BLaER1 treated with 17β-estradiol and CSF1 and Interleukin-3, amounts not matched to agents 10 nM and 100 nM (cell line): ENCODE measurements at regions not wholly inside any gene's neighbourhood (a gene's known extent, or its start where the extent isn't known, plus 50 kb on each side); places are given as distances from the start of the nearest gene placed in this dataset.
A peak's percentile ranks its signal among the peaks of the same experiment; 100 is the strongest.

Experiments
- H3K27ac ChIP-seq, 11 experiments: shearing (Covaris generic); formaldehyde crosslinking; 2 replicates each; pipeline ENCODE4 v1.8.1; 2022
- H3K27me3 ChIP-seq, 11 experiments: shearing (Covaris generic); formaldehyde crosslinking; 2 replicates each; pipeline ENCODE4 v1.8.1; 2022
- H3K36me3 ChIP-seq, 11 experiments: shearing (Covaris generic); formaldehyde crosslinking; 2 replicates each; pipeline ENCODE4 v1.8.1; 2022
- H3K4me1 ChIP-seq, 10 experiments: shearing (Covaris generic); formaldehyde crosslinking; 2 replicates each; pipeline ENCODE4 v1.8.1; 2022
- H3K4me2 ChIP-seq, 11 experiments: shearing (Covaris generic); formaldehyde crosslinking; 2 replicates each; pipeline ENCODE4 v1.8.1; 2022
- H3K4me3 ChIP-seq, 10 experiments: shearing (Covaris generic); formaldehyde crosslinking; 2 replicates each; pipeline ENCODE4 v1.8.1; 2022
- H3K9ac ChIP-seq, 11 experiments: shearing (Covaris generic); formaldehyde crosslinking; 2 replicates each; pipeline ENCODE4 v1.8.1; 2022
- H3K9me3 ChIP-seq, 11 experiments: shearing (Covaris generic); formaldehyde crosslinking; replicated peaks in 1 of 11; 2 replicates each; pipeline ENCODE4 v1.8.1; 2022
- H4K20me1 ChIP-seq, 11 experiments: shearing (Covaris generic); formaldehyde crosslinking; 2 replicates each; pipeline ENCODE4 v1.8.1; 2022
- Cebpa-rat ChIP-seq, 11 experiments: shearing (Covaris generic); IDR thresholded peaks; 2 replicates each; pipeline ENCODE4 v1.8.1; 2022

DNA sequence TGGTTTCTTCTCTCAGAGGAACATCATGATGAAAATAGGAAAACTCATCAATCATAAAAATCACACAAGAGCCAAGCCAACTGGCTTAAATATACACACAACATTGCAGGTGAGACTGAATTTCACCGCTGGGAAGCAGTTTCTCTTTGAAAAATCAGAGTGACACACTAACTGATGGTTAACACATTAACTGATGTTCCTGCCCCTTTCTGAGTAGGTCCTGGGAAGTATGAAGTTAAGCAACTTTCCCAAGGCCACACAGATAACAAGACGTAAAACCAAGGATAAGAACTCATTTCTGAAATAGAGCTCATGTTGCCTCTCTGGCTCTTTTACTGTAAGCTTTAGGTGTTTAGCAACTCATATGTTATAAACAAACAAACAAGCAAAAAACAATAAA is 813.7 kb upstream of the HS3ST1 start:
- Histone ChIP-seq H4K20me1 (no peaks in the 10 kb centered on the region), H3K27ac (no peak overlapping the region), H3K36me3 (no peaks in the 10 kb centered on the region), H3K4me1 (no peaks in the 10 kb centered on the region), H3K27me3 (peaks cover 0 to 7% (median 0%) of the 10 kb centered on the region in 11 experiments; a peak in 5 of 22 replicates), H3K4me3 (no peak overlapping the region), H3K9ac (no peak overlapping the region), H3K9me3 (no peaks in the 10 kb centered on the region), H3K4me2 (no peak overlapping the region)
- TF ChIP-seq Cebpa-rat (IDR thresholded peaks at IDR 0.05) = no peak

DNA sequence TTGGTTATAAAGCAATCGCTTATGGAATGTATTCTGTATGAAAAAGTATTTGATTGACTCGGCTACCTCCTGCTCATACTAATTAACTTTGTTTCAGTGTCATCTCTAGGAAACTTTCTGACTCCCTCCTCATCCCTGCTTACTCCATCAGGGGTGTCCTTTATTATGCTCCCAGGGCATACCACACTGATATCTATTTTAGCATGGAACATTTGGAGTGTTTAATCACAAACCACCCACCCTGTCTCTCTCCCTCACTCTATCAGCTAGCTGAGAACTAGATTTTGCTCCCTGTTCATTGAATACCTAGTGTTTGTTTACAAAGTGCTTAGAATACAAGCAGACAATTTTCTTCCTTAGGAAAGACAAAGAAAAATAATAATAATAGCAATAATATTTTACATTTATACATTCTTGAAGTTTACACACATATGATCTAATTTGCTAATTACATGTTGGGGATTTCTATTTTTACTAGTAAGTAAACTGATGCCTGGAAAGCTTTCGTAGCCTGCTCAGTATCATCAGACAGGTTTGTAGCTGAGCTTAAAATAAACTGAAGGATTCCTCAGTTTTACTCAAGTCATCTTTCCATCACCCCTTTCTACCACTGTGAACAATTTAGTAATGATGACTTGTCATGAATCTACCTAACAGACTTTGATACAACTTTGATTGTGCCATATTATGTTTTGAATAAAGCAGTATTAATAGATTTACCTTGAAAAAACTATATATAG is 811.4 kb upstream of the HS3ST1 start:
- H3K4me3 ChIP-seq = no peak overlapping the region
- no peak overlapping the region for H3K9ac ChIP-seq
- no peaks in the 10 kb centered on the region for H3K36me3 ChIP-seq
- no peak for TF ChIP-seq Cebpa-rat (IDR thresholded peaks at IDR 0.05)
- H3K4me1 ChIP-seq = no peaks in the 10 kb centered on the region
- no peak overlapping the region for H3K27ac ChIP-seq
- H3K4me2 ChIP-seq = no peak overlapping the region
- no peaks in the 10 kb centered on the region for H3K9me3 ChIP-seq
- H3K27me3 ChIP-seq = peaks cover 0 to 7% (median 0%) of the 10 kb centered on the region in 11 experiments; a peak in 5 of 22 replicates
- no peaks in the 10 kb centered on the region for H4K20me1 ChIP-seq

DNA sequence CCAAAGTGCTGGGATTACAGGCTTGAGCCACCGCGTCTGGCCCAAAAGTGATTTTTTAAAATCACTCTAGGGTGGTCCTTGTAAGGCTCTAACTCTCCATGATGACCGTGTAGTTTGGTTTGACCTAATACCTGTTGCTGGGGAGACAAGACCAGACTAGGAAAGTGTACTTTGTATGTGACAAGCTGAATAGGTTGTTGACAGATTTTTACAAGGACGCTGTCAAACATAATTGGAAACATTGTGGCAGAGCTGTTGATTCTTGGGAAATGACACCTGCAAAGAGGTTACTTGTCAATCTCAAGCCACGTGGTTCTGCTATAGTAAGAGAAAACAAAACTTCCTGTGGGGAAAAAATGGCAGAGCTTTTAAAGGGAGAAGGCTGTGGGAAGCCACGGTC is 802.4 kb upstream of the HS3ST1 start:
- H4K20me1 ChIP-seq = no peaks in the 10 kb centered on the region
- peaks cover 0 to 29% (median 0%) of the 10 kb centered on the region in 11 experiments; a peak in 6 of 22 replicates for H3K9me3 ChIP-seq
- no peak overlapping the region for H3K9ac ChIP-seq
- no peak overlapping the region for H3K4me3 ChIP-seq
- H3K4me2 ChIP-seq = no peak overlapping the region
- no peak overlapping the region for H3K27ac ChIP-seq
- no peaks in the 10 kb centered on the region for H3K27me3 ChIP-seq
- no peaks in the 10 kb centered on the region for H3K4me1 ChIP-seq
- TF ChIP-seq Cebpa-rat (IDR thresholded peaks at IDR 0.05) = no peak
- no peaks in the 10 kb centered on the region for H3K36me3 ChIP-seq

GRCh38 chr4:12221031-12221430 is 792.3 kb upstream of the HS3ST1 start:
- H3K27me3 ChIP-seq = no peaks in the 10 kb centered on the region
- no peak overlapping the region for H3K9ac ChIP-seq
- H3K4me2 ChIP-seq = peak overlapping the region in 4 of 11 experiments; percentile 10 to 70 (median 48); a peak in 7 of 22 replicates
- H3K36me3 ChIP-seq = no peaks in the 10 kb centered on the region
- no peak for TF ChIP-seq Cebpa-rat (IDR thresholded peaks at IDR 0.05)
- H3K4me3 ChIP-seq = no peak overlapping the region
- peak overlapping the region in 3 of 11 experiments; percentile 26 to 61 (median 52); a peak in 5 of 22 replicates for H3K27ac ChIP-seq
- H3K9me3 ChIP-seq = no peaks in the 10 kb centered on the region
- no peaks in the 10 kb centered on the region for H4K20me1 ChIP-seq
- peaks cover 0 to 26% (median 0%) of the 10 kb centered on the region in 10 experiments; a peak in 7 of 20 replicates for H3K4me1 ChIP-seq

GRCh38 chr4:12211636-12212035 is 782.9 kb upstream of the HS3ST1 start:
- H4K20me1 ChIP-seq = no peaks in the 10 kb centered on the region
- H3K27me3 ChIP-seq = no peaks in the 10 kb centered on the region
- no peak overlapping the region for H3K27ac ChIP-seq
- no peak overlapping the region for H3K9ac ChIP-seq
- H3K4me3 ChIP-seq = no peak overlapping the region
- no peaks in the 10 kb centered on the region for H3K4me1 ChIP-seq
- H3K4me2 ChIP-seq = no peak overlapping the region
- H3K9me3 ChIP-seq = peaks cover 0 to 4% (median 0%) of the 10 kb centered on the region in 11 experiments; a peak in 1 of 22 replicates
- TF ChIP-seq Cebpa-rat (IDR thresholded peaks at IDR 0.05) = no peak
- no peaks in the 10 kb centered on the region for H3K36me3 ChIP-seq

DNA sequence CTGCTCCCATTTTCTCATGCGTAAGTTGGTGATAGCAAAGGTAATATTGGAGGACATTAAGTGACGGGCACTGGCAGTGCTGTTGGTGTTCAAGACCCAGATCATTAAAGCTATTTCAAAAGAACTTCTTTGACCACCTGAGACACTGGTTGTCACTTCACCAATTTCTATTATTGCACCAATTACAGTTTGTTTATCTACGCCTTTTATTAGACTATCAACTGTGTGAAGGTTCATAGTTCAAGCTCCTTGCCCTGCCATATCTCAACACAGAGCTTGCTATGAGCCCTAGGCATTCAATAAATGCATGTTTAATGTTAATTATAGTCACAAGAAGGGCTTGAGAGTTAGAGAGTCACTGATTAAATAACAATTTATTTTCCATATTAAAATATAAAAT is 778.7 kb upstream of the HS3ST1 start:
- H3K9ac ChIP-seq = no peak overlapping the region
- H3K4me2 ChIP-seq = no peak overlapping the region

DNA sequence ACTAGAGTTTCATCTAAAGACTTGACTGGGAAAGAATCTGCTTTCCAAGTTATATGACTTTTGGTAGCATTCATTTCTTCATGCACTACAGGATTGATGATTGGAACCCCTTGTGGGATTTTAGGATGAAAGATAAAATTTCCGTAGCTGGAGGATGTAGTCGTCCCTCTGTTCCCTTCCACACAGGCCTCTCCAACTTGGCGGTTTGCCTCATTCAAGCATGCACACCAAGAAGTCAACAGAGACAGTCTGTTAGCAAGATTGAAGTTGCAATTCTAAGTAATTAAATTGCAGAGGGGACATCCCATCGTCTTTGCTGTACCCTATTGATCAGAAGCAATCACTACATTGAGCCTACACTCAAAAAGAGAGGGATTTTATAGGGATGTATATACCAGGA is 777.4 kb upstream of the HS3ST1 start:
- Histone ChIP-seq H3K4me1 (no peaks in the 10 kb centered on the region), H3K4me2 (no peak overlapping the region), H3K27ac (no peak overlapping the region), H3K4me3 (no peak overlapping the region), H3K9me3 (no peaks in the 10 kb centered on the region), H4K20me1 (no peaks in the 10 kb centered on the region), H3K27me3 (no peaks in the 10 kb centered on the region), H3K9ac (no peak overlapping the region), H3K36me3 (no peaks in the 10 kb centered on the region)
- no peak for TF ChIP-seq Cebpa-rat (IDR thresholded peaks at IDR 0.05)

More for the DNA sequence above, 778.7 kb upstream of the HS3ST1 start:
- Histone ChIP-seq H3K9me3 (peaks cover 0 to 4% (median 0%) of the 10 kb centered on the region in 11 experiments; a peak in 1 of 22 replicates), H3K4me1 (no peaks in the 10 kb centered on the region), H3K27ac (no peak overlapping the region), H4K20me1 (no peaks in the 10 kb centered on the region), H3K36me3 (no peaks in the 10 kb centered on the region), H3K4me3 (no peak overlapping the region), H3K27me3 (no peaks in the 10 kb centered on the region)
- TF ChIP-seq Cebpa-rat (IDR thresholded peaks at IDR 0.05) = no peak

- Histone ChIP-seq H3K9ac (no peak overlapping the region), H4K20me1 (no peaks in the 10 kb centered on the region), H3K4me3 (no peak overlapping the region), H3K27ac (no peak overlapping the region), H3K27me3 (no peaks in the 10 kb centered on the region), H3K36me3 (no peaks in the 10 kb centered on the region), H3K4me1 (peaks cover 0 to 8% (median 0%) of the 10 kb centered on the region in 10 experiments; a peak in 4 of 20 replicates), H3K9me3 (no peaks in the 10 kb centered on the region), H3K4me2 (no peak overlapping the region)
- no peak for TF ChIP-seq Cebpa-rat (IDR thresholded peaks at IDR 0.05)
Observed at GRCh38 chr4:12203945-12204344, 775.3 kb upstream of the HS3ST1 start.

- H3K27me3 ChIP-seq = no peaks in the 10 kb centered on the region
- no peak overlapping the region for H3K4me2 ChIP-seq
- H3K27ac ChIP-seq = no peak overlapping the region
Observed at GRCh38 chr4:12200226-12200625, 771.5 kb upstream of the HS3ST1 start.

DNA sequence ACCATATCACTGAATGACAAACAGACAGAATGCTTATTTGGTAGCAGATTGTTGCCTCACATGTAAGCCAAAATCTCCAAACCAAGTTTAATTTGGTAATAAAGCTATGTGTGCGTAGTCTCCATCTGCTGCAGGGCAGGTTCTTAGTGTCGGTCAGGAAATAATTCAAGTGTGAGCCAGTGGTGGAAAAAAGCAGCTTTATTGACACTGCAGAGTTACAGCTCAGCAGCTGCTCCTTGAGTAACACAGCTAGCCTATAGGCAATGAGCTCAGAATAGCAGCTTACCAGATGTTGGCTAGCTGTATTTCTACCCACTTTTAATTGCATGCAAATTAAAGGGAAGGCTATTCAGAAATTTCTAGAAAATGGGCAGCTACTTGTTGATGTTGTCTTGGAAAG is 757.8 kb upstream of the HS3ST1 start:
- H3K27ac ChIP-seq = no peak overlapping the region
- no peaks in the 10 kb centered on the region for H3K9me3 ChIP-seq
- no peaks in the 10 kb centered on the region for H3K36me3 ChIP-seq
- no peaks in the 10 kb centered on the region for H3K27me3 ChIP-seq
- no peak overlapping the region for H3K9ac ChIP-seq
- H3K4me1 ChIP-seq = no peaks in the 10 kb centered on the region
- H4K20me1 ChIP-seq = no peaks in the 10 kb centered on the region
- H3K4me2 ChIP-seq = no peak overlapping the region
- TF ChIP-seq Cebpa-rat (IDR thresholded peaks at IDR 0.05) = no peak
- no peak overlapping the region for H3K4me3 ChIP-seq

More at GRCh38 chr4:12200226-12200625, 771.5 kb upstream of the HS3ST1 start:
- no peak overlapping the region for H3K9ac ChIP-seq
- TF ChIP-seq Cebpa-rat (IDR thresholded peaks at IDR 0.05) = no peak
- H3K36me3 ChIP-seq = no peaks in the 10 kb centered on the region
- no peaks in the 10 kb centered on the region for H4K20me1 ChIP-seq
- H3K4me3 ChIP-seq = no peak overlapping the region
- peaks cover 0 to 10% (median 0%) of the 10 kb centered on the region in 11 experiments; a peak in 1 of 22 replicates for H3K9me3 ChIP-seq
- H3K4me1 ChIP-seq = peaks cover 0 to 15% (median 0%) of the 10 kb centered on the region in 10 experiments; a peak in 4 of 20 replicates
